Muscle of arm (tissue), 1 donor: ENCODE measurements at regions not wholly inside any gene's neighbourhood (a gene's known extent, or its start where the extent isn't known, plus 50 kb on each side); places are given as distances from the start of the nearest gene placed in this dataset.

ENCODE experiments used
- DNase-seq: peaks from one replicate; pipeline ENCODE4 v3.0.0-alpha.2; 2013

GRCh38 chr2:103734911-103735310 is 973.1 kb downstream of the TMEM182 start:
- no peak for DNase-seq

- DNase-seq, result no peak
These were observed 976.3 kb downstream of the TMEM182 start for GRCh38 chr2:103738108-103738507.

GRCh38 chr2:103738606-103739005 is 976.8 kb downstream of the TMEM182 start:
- DNase-seq, result no peak

- no peak for DNase-seq
These were observed 977.4 kb downstream of the TMEM182 start for GRCh38 chr2:103739186-103739585.

GRCh38 chr2:103739921-103740320 is 978.1 kb downstream of the TMEM182 start:
- no peak for DNase-seq

- DNase-seq, result no peak
These were observed 978.8 kb downstream of the TMEM182 start for GRCh38 chr2:103740631-103741030.

GRCh38 chr2:103743195-103743594 is 981.4 kb downstream of the TMEM182 start:
- no peak for DNase-seq

GRCh38 chr2:103754530-103754929 is 992.7 kb downstream of the TMEM182 start:
- no peak for DNase-seq

GRCh38 chr2:103773884-103774283 is 1012.1 kb downstream of the TMEM182 start:
- no peak for DNase-seq

- DNase-seq, result no peak
These were observed 1018.4 kb downstream of the TMEM182 start for GRCh38 chr2:103780088-103780702.

GRCh38 chr2:103781313-103781712 is 1019.5 kb downstream of the TMEM182 start:
- no peak for DNase-seq

GRCh38 chr2:103784261-103784660 is 1022.4 kb downstream of the TMEM182 start:
- DNase-seq, result no peak

GRCh38 chr2:103785432-103785831 is 1023.6 kb downstream of the TMEM182 start:
- DNase-seq, result no peak

- DNase-seq, result no peak
These were observed 1024.1 kb downstream of the TMEM182 start for GRCh38 chr2:103785956-103786355.

GRCh38 chr2:103788389-103788788 is 1026.6 kb downstream of the TMEM182 start:
- DNase-seq, result no peak

- DNase-seq, result no peak
These were observed 1027.1 kb downstream of the TMEM182 start for GRCh38 chr2:103788951-103789350.

GRCh38 chr2:103789381-103790095 is 1027.7 kb downstream of the TMEM182 start:
- peak; percentile 23 for DNase-seq

- DNase-seq, result no peak
These were observed 1030.2 kb downstream of the TMEM182 start for GRCh38 chr2:103792042-103792441.

GRCh38 chr2:103798291-103798690 is 1036.5 kb downstream of the TMEM182 start:
- no peak for DNase-seq

GRCh38 chr2:103804013-103804412 is 1042.2 kb downstream of the TMEM182 start:
- DNase-seq, result no peak

GRCh38 chr2:103805746-103806145 is 1043.9 kb downstream of the TMEM182 start:
- no peak for DNase-seq

- no peak for DNase-seq
These were observed 1045.1 kb upstream of the POU3F3 start for GRCh38 chr2:103808814-103809213.

GRCh38 chr2:103809415-103809814 is 1044.5 kb upstream of the POU3F3 start:
- DNase-seq, result no peak

GRCh38 chr2:103809941-103810441 is 1043.9 kb upstream of the POU3F3 start:
- DNase-seq, result no peak
